H1 (cell line): ENCODE measurements at regions not wholly inside any gene's neighbourhood (a gene's known extent, or its start where the extent isn't known, plus 50 kb on each side); places are given as distances from the start of the nearest gene placed in this dataset.

Experiments
- CTCF ChIA-PET: fragments of 300-600 bp; sonication (Branson Sonifier 250); formaldehyde crosslinking; loops from one replicate; lab custom pipeline; 2021; ENCODE audit not compliant: partially characterized antibody; lab: Charles Lee
- POLR2A ChIA-PET: fragments of 300-600 bp; sonication (Branson Sonifier 250); formaldehyde crosslinking; loops from one replicate; lab custom pipeline; 2021; ENCODE audit warnings: inconsistent platforms; ENCODE audit not compliant: partially characterized antibody; lab: Charles Lee
- DNase-seq, 2 experiments: peaks; one replicate each; pipeline versions ENCODE4 v3.0.0 to v3.0.0-alpha.2; 2010 to 2022; ENCODE audit warnings: low spot score in 2 of 2, low read depth in 1 of 2, mixed read lengths in 1 of 2
- FAIRE-seq: peaks from 2 replicates; lab custom pipeline; 2011; peaks lifted over from hg19 to GRCh38; lab: Jason Lieb, UNC
- H2AFZ ChIP-seq: 2 replicates; pipeline ENCODE4 v1.8.1; 2012; ENCODE audit warnings: low read length, inconsistent platforms
- H2AK5ac ChIP-seq: 2 replicates; pipeline ENCODE4 v1.6.1; 2013; ENCODE audit warnings: low read depth, low read length
- H2BK120ac ChIP-seq: replicated peaks from 2 replicates; pipeline ENCODE3; 2013; ENCODE audit warnings: low read depth, low read length, inconsistent platforms
- H2BK12ac ChIP-seq: 2 replicates; pipeline ENCODE4 v1.6.1; 2013; ENCODE audit warnings: low read depth, low read length
- H2BK15ac ChIP-seq: 2 replicates; pipeline ENCODE4 v1.6.1; 2013; ENCODE audit warnings: low read length
- H2BK20ac ChIP-seq: 2 replicates; pipeline ENCODE4 v1.6.1; 2013; ENCODE audit warnings: low read length
- H2BK5ac ChIP-seq: 2 replicates; pipeline ENCODE4 v1.6.1; 2013; ENCODE audit warnings: low read depth, low read length
- H3K14ac ChIP-seq: 2 replicates; pipeline ENCODE4 v1.6.1; 2013; ENCODE audit warnings: inconsistent platforms; ENCODE audit not compliant: insufficient read length
- H3K18ac ChIP-seq: 2 replicates; pipeline ENCODE4 v1.6.1; 2013; ENCODE audit warnings: low read length; ENCODE audit errors: extremely low read depth
- H3K23ac ChIP-seq: 2 replicates; pipeline ENCODE4 v1.6.1; 2013; ENCODE audit warnings: inconsistent platforms; ENCODE audit not compliant: insufficient read length
- H3K23me2 ChIP-seq: 2 replicates; pipeline ENCODE4 v1.6.1; 2013; ENCODE audit warnings: low read depth, low read length
- H3K27ac ChIP-seq: 2 replicates; pipeline ENCODE4 v1.6.1; 2011; ENCODE audit warnings: low read depth, low read length, inconsistent platforms
- H3K27me3 ChIP-seq, 4 experiments: replicated peaks in 1 of 4; 1 replicate in 1 of 4; 2 replicates in 3 of 4; pipeline versions ENCODE4 v1.6.1 to v1.8.1; 2011 to 2013; ENCODE audit warnings: low read length in 3 of 4, mild to moderate bottlenecking in 3 of 4, inconsistent platforms in 2 of 4, mixed read lengths in 2 of 4, moderate library complexity in 1 of 4; ENCODE audit not compliant: control insufficient read depth in 3 of 4, insufficient read depth in 3 of 4; ENCODE audit errors: extremely low read depth in 1 of 4
- H3K36me3 ChIP-seq, 4 experiments: 2 replicates each; pipeline versions ENCODE4 v1.6.1 to v1.8.1; 2011 to 2013; ENCODE audit warnings: mild to moderate bottlenecking in 4 of 4, low read length in 3 of 4, moderate library complexity in 2 of 4, control low read depth in 1 of 4, inconsistent platforms in 1 of 4; ENCODE audit not compliant: insufficient read depth in 4 of 4, control insufficient read depth in 2 of 4
- H3K4ac ChIP-seq: replicated peaks from 2 replicates; pipeline ENCODE3; 2013; ENCODE audit warnings: low read length, low read depth, mixed read lengths, inconsistent platforms; ENCODE audit not compliant: insufficient read length
- H3K4me1 ChIP-seq, 4 experiments: replicated peaks in 1 of 4; 1 replicate in 1 of 4; 2 replicates in 3 of 4; pipeline versions ENCODE4 v1.6.1 to v1.8.1; 2011 to 2013; ENCODE audit warnings: low read length in 3 of 4, inconsistent platforms in 2 of 4, mixed read lengths in 1 of 4; ENCODE audit not compliant: insufficient read depth in 4 of 4, control insufficient read depth in 3 of 4
- H3K4me2 ChIP-seq, 2 experiments: 2 replicates each; pipeline versions ENCODE4 v1.6.1 to v1.8.1; 2011 to 2013; ENCODE audit warnings: low read depth in 2 of 2, low read length in 2 of 2, control low read depth in 1 of 2, inconsistent platforms in 1 of 2, mild to moderate bottlenecking in 1 of 2; ENCODE audit not compliant: insufficient read depth in 1 of 2
- H3K4me3 ChIP-seq, 4 experiments: fragments of 200-600, 300-600 bp in 1 of 4; sonication (generic), shearing (Covaris generic), sonication (Bioruptor Twin) in 1 of 4; 2 replicates each; pipeline versions ENCODE4 v1.5.1 to v1.8.1; 2011 to 2016; ENCODE audit warnings: low read length in 4 of 4, low read depth in 3 of 4, control low read depth in 2 of 4, inconsistent platforms in 2 of 4, mild to moderate bottlenecking in 2 of 4, mixed read lengths in 1 of 4, moderate library complexity in 1 of 4; ENCODE audit not compliant: insufficient read depth in 2 of 4; ENCODE audit errors: extremely low read depth in 1 of 4
- H3K56ac ChIP-seq: replicated peaks from 2 replicates; pipeline ENCODE3; 2013; ENCODE audit warnings: low read depth, mild to moderate bottlenecking, mixed read lengths, low read length, inconsistent platforms; ENCODE audit not compliant: insufficient read length
- H3K79me1 ChIP-seq: 2 replicates; pipeline ENCODE4 v1.6.1; 2013; ENCODE audit warnings: low read depth, low read length, control low read depth
- H3K79me2 ChIP-seq, 2 experiments: 2 replicates each; pipeline versions ENCODE4 v1.6.1 to v1.8.1; 2012 to 2013; ENCODE audit warnings: low read length in 2 of 2, mild to moderate bottlenecking in 2 of 2, inconsistent platforms in 1 of 2; ENCODE audit not compliant: insufficient read depth in 2 of 2, control insufficient read depth in 1 of 2
- H3K9ac ChIP-seq, 4 experiments: replicated peaks in 1 of 4; 1 replicate in 1 of 4; 2 replicates in 3 of 4; pipeline versions ENCODE4 v1.6.1 to v1.8.1; 2011 to 2013; ENCODE audit warnings: low read depth in 3 of 4, low read length in 3 of 4, control low read depth in 2 of 4, mild to moderate bottlenecking in 2 of 4, moderate library complexity in 2 of 4, inconsistent platforms in 1 of 4; ENCODE audit errors: extremely low read depth in 1 of 4
- H3K9me3 ChIP-seq, 2 experiments: 2 replicates each; pipeline versions ENCODE4 v1.6.1 to v1.8.1; 2012 to 2013; ENCODE audit warnings: mild to moderate bottlenecking in 2 of 2, moderate library complexity in 2 of 2, control low read depth in 1 of 2, inconsistent platforms in 1 of 2, low read depth in 1 of 2, low read length in 1 of 2, mixed read lengths in 1 of 2; ENCODE audit not compliant: insufficient read depth in 2 of 2
- H4K20me1 ChIP-seq, 2 experiments: replicated peaks in 1 of 2; 2 replicates each; pipeline versions ENCODE3 to v1.8.1; 2011 to 2013; ENCODE audit warnings: inconsistent platforms in 2 of 2, low read length in 2 of 2, mild to moderate bottlenecking in 1 of 2; ENCODE audit not compliant: insufficient read depth in 2 of 2, control insufficient read depth in 1 of 2
- H4K5ac ChIP-seq: 2 replicates; pipeline ENCODE4 v1.6.1; 2013; ENCODE audit warnings: low read length, low read depth, mixed read lengths, inconsistent platforms; ENCODE audit not compliant: insufficient read length
- H4K8ac ChIP-seq: 2 replicates; pipeline ENCODE4 v1.8.0; 2013; ENCODE audit warnings: mild to moderate bottlenecking, moderate library complexity, low read length, inconsistent platforms; ENCODE audit not compliant: insufficient read depth; ENCODE audit errors: extremely low read depth
- H4K91ac ChIP-seq: replicated peaks from 2 replicates; pipeline ENCODE3; 2013; ENCODE audit warnings: low read length, mixed read lengths, inconsistent platforms; ENCODE audit not compliant: insufficient read length
- BACH1 ChIP-seq: IDR thresholded peaks from 2 replicates; pipeline ENCODE4 v1.6.1; 2012; ENCODE audit warnings: low read length, improper control_type of control experiment
- CEBPB ChIP-seq: IDR thresholded peaks from 2 replicates; pipeline ENCODE4 v1.6.1; 2012; ENCODE audit warnings: low read depth, low read length
- CHD1 ChIP-seq: IDR thresholded peaks from 2 replicates; pipeline ENCODE4 v1.6.1; 2012; ENCODE audit warnings: low read depth, low read length, improper control_type of control experiment
- CTBP2 ChIP-seq: IDR thresholded peaks from 2 replicates; pipeline ENCODE4 v1.7.0; 2011; ENCODE audit warnings: borderline replicate concordance, mild to moderate bottlenecking, moderate library complexity, mixed read lengths, low read length; ENCODE audit not compliant: insufficient read depth, insufficient read length
- GTF2F1 ChIP-seq: IDR thresholded peaks from 2 replicates; pipeline ENCODE4 v1.6.1; 2012; ENCODE audit warnings: low read depth, low read length, improper control_type of control experiment, borderline replicate concordance
- JUND ChIP-seq: IDR thresholded peaks from 2 replicates; pipeline ENCODE4 v1.6.1; 2011; ENCODE audit warnings: mild to moderate bottlenecking, improper control_type of control experiment, low read length
- KDM5A ChIP-seq: fragments of 200-600 bp; IDR thresholded peaks from 2 replicates; pipeline ENCODE4 v1.7.1; 2012; ENCODE audit warnings: mild to moderate bottlenecking, low read length, inconsistent platforms, mixed read lengths
- MAFK ChIP-seq: IDR thresholded peaks from 2 replicates; pipeline ENCODE4 v1.6.1; 2012; ENCODE audit warnings: low read depth, mild to moderate bottlenecking, improper control_type of control experiment, low read length
- SIRT6 ChIP-seq: IDR thresholded peaks from one replicate; pipeline ENCODE4 v1.7.1; 2012; ENCODE audit warnings: low read length, inconsistent platforms
- SP1 ChIP-seq: IDR thresholded peaks from 2 replicates; pipeline ENCODE4 v1.6.1; 2011; ENCODE audit warnings: low read depth, low read length
- TEAD4 ChIP-seq: IDR thresholded peaks from 2 replicates; pipeline ENCODE4 v1.6.1; 2012; ENCODE audit warnings: low read depth, low read length, inconsistent platforms, mixed read lengths
- WGBS, 2 experiments: shearing (Covaris generic) in 1 of 2; methylation state at CpG; one replicate each; pipeline versions ENCODE4 v1.1.6 to v1.1.7; 2013 to 2015; ENCODE audit warnings: low lambda C conversion rate in 2 of 2, mixed read lengths in 2 of 2, inconsistent platforms in 1 of 2, low coverage in 1 of 2, missing lambda C conversion rate in 1 of 2; ENCODE audit not compliant: insufficient replicate concordance in 2 of 2, insufficient coverage in 1 of 2, insufficient read length in 1 of 2; ENCODE audit errors: extremely low coverage in 1 of 2, missing lambda C conversion rate in 1 of 2; 5-methylcytosine and 5-hydroxymethylcytosine counted together

- Histone ChIP-seq H2BK120ac (no peak overlapping the region), H3K4ac (no peak overlapping the region), H2AFZ (no peak overlapping the region), H3K14ac (no peak overlapping the region), H3K4me3 (no peak overlapping the region), H3K27ac (no peak overlapping the region), H3K18ac (no peak overlapping the region), H3K23me2 (no peaks in the 10 kb centered on the region), H3K27me3 (no peaks in the 10 kb centered on the region), H4K20me1 (no peaks in the 10 kb centered on the region), H2BK12ac (no peak overlapping the region), H4K8ac (no peak overlapping the region), H3K4me2 (no peak overlapping the region), H3K23ac (no peak overlapping the region), H3K79me2 (no peaks in the 10 kb centered on the region), H3K9me3 (no peaks in the 10 kb centered on the region), H2AK5ac (no peak overlapping the region), H3K36me3 (no peaks in the 10 kb centered on the region), H2BK5ac (no peak overlapping the region), H4K5ac (no peak overlapping the region), H3K4me1 (no peaks in the 10 kb centered on the region), H3K9ac (no peak overlapping the region), H3K79me1 (no peaks in the 10 kb centered on the region), H3K56ac (no peak overlapping the region), H2BK15ac (no peak overlapping the region), H2BK20ac (no peak overlapping the region), H4K91ac (no peak overlapping the region)
- FAIRE-seq (no peak), DNase-seq (no peak)
- WGBS, 2 experiments, result 81% methylated on average over 4 of the region's 4 CpGs; no CpG with 5 or more reads in 1 of the 2 experiments
- ChIA-PET CTCF (no interaction called here), POLR2A (no interaction called here)
- TF ChIP-seq JUND (no peak), CEBPB (no peak), CHD1 (no peak), BACH1 (no peak), GTF2F1 (no peak), SP1 (no peak), KDM5A (no peak), SIRT6 (no peak), CTBP2 (no peak), MAFK (no peak), TEAD4 (no peak)
Measured at GRCh38 chr13:62721893-62722292, 1306.2 kb upstream of the PCDH20 start.
